Keratinocyte (primary cell): ENCODE measurements at regions not wholly inside any gene's neighbourhood (a gene's known extent, or its start where the extent isn't known, plus 50 kb on each side); places are given as distances from the start of the nearest gene placed in this dataset.

ENCODE experiments used
- DNase-seq: peaks from one replicate; pipeline ENCODE4 v3.0.0-alpha.2; 2011; ENCODE audit warnings: low read depth, missing footprints, low spot score
- FAIRE-seq: peaks from 2 replicates; lab custom pipeline; 2011; peaks lifted over from hg19 to GRCh38; lab: Jason Lieb, UNC
- H2AFZ ChIP-seq: 2 replicates; pipeline ENCODE4 v1.6.0; 2012; ENCODE audit warnings: low read length, control low read depth, inconsistent platforms; ENCODE audit not compliant: control insufficient read depth
- H3K27ac ChIP-seq: 2 replicates; pipeline ENCODE4 v1.5.1; 2011; ENCODE audit warnings: low read length; ENCODE audit not compliant: control insufficient read depth, insufficient read depth
- H3K27me3 ChIP-seq: 3 replicates; pipeline ENCODE4 v1.6.0; 2011; ENCODE audit warnings: low read length; ENCODE audit not compliant: control insufficient read depth, insufficient read depth; ENCODE audit errors: extremely low read depth
- H3K36me3 ChIP-seq, 2 experiments: 2 replicates in 1 of 2; 3 replicates in 1 of 2; pipeline ENCODE4 v1.5.1; 2011; ENCODE audit warnings: low read length in 2 of 2, mild to moderate bottlenecking in 1 of 2; ENCODE audit not compliant: control insufficient read depth in 2 of 2, insufficient read depth in 2 of 2; ENCODE audit errors: extremely low read depth in 1 of 2
- H3K4me1 ChIP-seq: 3 replicates; pipeline ENCODE4 v1.5.1; 2011; ENCODE audit warnings: low read length; ENCODE audit not compliant: control insufficient read depth, insufficient read depth; ENCODE audit errors: extremely low read depth
- H3K4me2 ChIP-seq: 3 replicates; pipeline ENCODE4 v1.6.0; 2011; ENCODE audit warnings: low read depth, low read length; ENCODE audit not compliant: control insufficient read depth, insufficient read depth; ENCODE audit errors: extremely low read depth
- H3K4me3 ChIP-seq, 3 experiments: fragments of 200-600 bp in 1 of 3; sonication (generic) in 1 of 3; 2 replicates in 2 of 3; 3 replicates in 1 of 3; pipeline ENCODE4 v1.5.1; 2011 to 2016; ENCODE audit warnings: low read length in 3 of 3, mild to moderate bottlenecking in 3 of 3, control low read depth in 2 of 3, inconsistent platforms in 1 of 3, low read depth in 1 of 3, mixed read lengths in 1 of 3, mixed run types in 1 of 3, moderate library complexity in 1 of 3; ENCODE audit not compliant: control insufficient read depth in 2 of 3, insufficient read depth in 2 of 3; ENCODE audit errors: extremely low read depth in 1 of 3
- H3K79me2 ChIP-seq: 2 replicates; pipeline ENCODE4 v1.6.0; 2012; ENCODE audit warnings: low read length; ENCODE audit not compliant: control insufficient read depth, insufficient read depth
- H3K9ac ChIP-seq: 3 replicates; pipeline ENCODE4 v1.6.0; 2011; ENCODE audit warnings: low read length; ENCODE audit not compliant: control insufficient read depth, insufficient read depth; ENCODE audit errors: extremely low read depth
- H3K9me1 ChIP-seq: 3 replicates; pipeline ENCODE4 v1.6.0; 2011; ENCODE audit warnings: low read length; ENCODE audit not compliant: control insufficient read depth, insufficient read depth; ENCODE audit errors: extremely low read depth
- H3K9me3 ChIP-seq: 2 replicates; pipeline ENCODE4 v1.5.1; 2012; ENCODE audit warnings: low read depth, low read length; ENCODE audit not compliant: control insufficient read depth
- H4K20me1 ChIP-seq: 3 replicates; pipeline ENCODE4 v1.6.0; 2011; ENCODE audit warnings: low read length; ENCODE audit not compliant: control insufficient read depth, insufficient read depth; ENCODE audit errors: extremely low read depth
- EZH2 ChIP-seq: IDR thresholded peaks from one replicate; pipeline ENCODE4 v1.6.1; 2012; ENCODE audit warnings: inconsistent platforms, mild to moderate bottlenecking, low read length, moderate library complexity
- dilution Hi-C: fragments of 300-500 bp; cut with MboI; formaldehyde crosslinking; loops from one replicate; pipeline ENCODE4 v1.7.0; 2020; ENCODE audit warnings: low sequenced_read_pairs; ENCODE audit not compliant: extremely low pct_ligation_motif_present
- TF ChIP-seq, protein P1 (sequence below), 3 experiments: IDR thresholded peaks in 1 of 3; conservative IDR thresholded peaks in 1 of 3; optimal IDR thresholded peaks in 1 of 3; 2 replicates in 2 of 3; 3 replicates in 1 of 3; pipeline versions ENCODE3 to v1.5.1; 2011; ENCODE audit warnings: low read length in 3 of 3, mild to moderate bottlenecking in 3 of 3, moderate library complexity in 2 of 3, control low read depth in 1 of 3, inconsistent platforms in 1 of 3; ENCODE audit not compliant: insufficient read depth in 2 of 3; ENCODE audit errors: extremely low read depth in 1 of 3

DNA sequence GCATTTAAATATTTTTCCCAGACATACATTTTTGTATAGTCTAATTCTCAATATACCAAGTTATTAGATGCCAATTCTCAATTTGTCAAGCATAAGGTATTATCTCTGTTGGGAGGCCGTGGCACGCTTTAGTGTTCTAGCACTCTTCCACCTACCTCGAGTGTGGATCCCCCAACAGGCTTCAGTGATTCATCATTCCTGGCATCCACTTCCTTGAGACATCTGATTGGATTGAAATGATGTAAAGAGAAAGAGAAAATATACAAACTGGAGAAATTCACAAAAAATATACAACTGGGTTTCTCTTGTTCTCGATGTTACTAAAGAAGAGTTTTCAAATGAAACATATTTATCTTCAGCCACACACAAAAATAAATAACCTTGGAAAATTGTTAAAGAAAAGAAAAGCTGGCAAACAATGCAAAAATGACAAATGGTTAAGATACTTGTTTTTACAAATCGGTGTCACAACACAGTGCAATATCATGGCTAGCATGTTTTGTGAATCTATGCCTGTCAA is 218.0 kb upstream of the CDIN1 start:
- Histone ChIP-seq H3K4me2 (no peak overlapping the region), H3K9me1 (no peaks in the 10 kb centered on the region), H4K20me1 (no peaks in the 10 kb centered on the region), H2AFZ (no peak overlapping the region), H3K4me3 (no peak overlapping the region), H3K36me3 (no peaks in the 10 kb centered on the region), H3K9ac (no peak overlapping the region), H3K27ac (no peak overlapping the region), H3K27me3 (no peaks in the 10 kb centered on the region), H3K9me3 (no peaks in the 10 kb centered on the region), H3K79me2 (no peaks in the 10 kb centered on the region), H3K4me1 (peaks cover 15% of the 10 kb centered on the region)
- no peak for FAIRE-seq
- dilution Hi-C loops = no loop called here
- TF ChIP-seq, protein P1, sequence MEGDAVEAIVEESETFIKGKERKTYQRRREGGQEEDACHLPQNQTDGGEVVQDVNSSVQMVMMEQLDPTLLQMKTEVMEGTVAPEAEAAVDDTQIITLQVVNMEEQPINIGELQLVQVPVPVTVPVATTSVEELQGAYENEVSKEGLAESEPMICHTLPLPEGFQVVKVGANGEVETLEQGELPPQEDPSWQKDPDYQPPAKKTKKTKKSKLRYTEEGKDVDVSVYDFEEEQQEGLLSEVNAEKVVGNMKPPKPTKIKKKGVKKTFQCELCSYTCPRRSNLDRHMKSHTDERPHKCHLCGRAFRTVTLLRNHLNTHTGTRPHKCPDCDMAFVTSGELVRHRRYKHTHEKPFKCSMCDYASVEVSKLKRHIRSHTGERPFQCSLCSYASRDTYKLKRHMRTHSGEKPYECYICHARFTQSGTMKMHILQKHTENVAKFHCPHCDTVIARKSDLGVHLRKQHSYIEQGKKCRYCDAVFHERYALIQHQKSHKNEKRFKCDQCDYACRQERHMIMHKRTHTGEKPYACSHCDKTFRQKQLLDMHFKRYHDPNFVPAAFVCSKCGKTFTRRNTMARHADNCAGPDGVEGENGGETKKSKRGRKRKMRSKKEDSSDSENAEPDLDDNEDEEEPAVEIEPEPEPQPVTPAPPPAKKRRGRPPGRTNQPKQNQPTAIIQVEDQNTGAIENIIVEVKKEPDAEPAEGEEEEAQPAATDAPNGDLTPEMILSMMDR (optimal IDR thresholded peaks at IDR 0.05 in 1 of 3, IDR thresholded peaks at IDR 0.05 in 1 of 3, conservative IDR thresholded peaks at IDR 0.05 in 1 of 3; ENCODE audit: extremely low read depth in 1 of 3, insufficient read depth in 2 of 3, low read length in 3 of 3) = no peak
- TF ChIP-seq EZH2 = no peak
- DNase-seq = no peak

DNA sequence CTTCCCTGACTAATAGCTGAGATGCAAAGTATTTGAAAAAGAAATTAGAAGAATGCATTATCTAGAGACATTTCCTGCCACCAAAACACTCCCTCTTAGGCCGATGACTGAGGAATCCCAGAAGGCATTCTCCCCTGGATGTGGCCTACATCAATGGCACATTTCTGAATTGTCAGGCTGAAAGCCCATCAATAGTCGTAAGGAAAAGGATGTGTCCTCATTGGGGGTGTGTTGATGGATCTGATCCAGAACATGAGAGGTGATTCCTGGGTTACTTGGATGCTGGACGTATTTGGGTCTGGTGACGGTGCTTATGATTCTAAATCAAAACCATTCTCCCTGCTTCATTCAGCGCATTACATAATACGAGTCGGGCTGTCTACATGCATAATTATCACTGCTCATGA is 216.9 kb upstream of the CDIN1 start:
- Histone ChIP-seq H3K4me1 (peaks cover 11% of the 10 kb centered on the region), H3K4me3 (no peak overlapping the region), H3K79me2 (no peaks in the 10 kb centered on the region), H3K4me2 (no peak overlapping the region), H3K27ac (no peak overlapping the region), H3K27me3 (no peaks in the 10 kb centered on the region), H3K9me3 (no peaks in the 10 kb centered on the region), H3K36me3 (no peaks in the 10 kb centered on the region), H3K9ac (no peak overlapping the region), H4K20me1 (no peaks in the 10 kb centered on the region), H2AFZ (no peak overlapping the region), H3K9me1 (no peaks in the 10 kb centered on the region)
- DNase-seq (no peak), FAIRE-seq (peak; percentile 41)
- dilution Hi-C loops = no loop called here
- TF ChIP-seq, protein P1 (optimal IDR thresholded peaks at IDR 0.05 in 1 of 3, IDR thresholded peaks at IDR 0.05 in 1 of 3, conservative IDR thresholded peaks at IDR 0.05 in 1 of 3; ENCODE audit: extremely low read depth in 1 of 3, insufficient read depth in 2 of 3, low read length in 3 of 3) = no peak
